GM18517 (cell line): ENCODE measurements at regions not wholly inside any gene's neighbourhood (a gene's known extent, or its start where the extent isn't known, plus 50 kb on each side); places are given as distances from the start of the nearest gene placed in this dataset.
"Not testable (repeated sequence)": the region's sequence is repeated elsewhere in the genome, so short reads cannot be mapped to it uniquely, and the experiment has no call there.

Source experiments
- ATAC-seq: cut with Tn5 transposase; IDR thresholded peaks from one replicate; pipeline ENCODE4 v1.9.1; 2021; ENCODE audit warnings: mild to moderate bottlenecking, moderate library complexity; ENCODE audit not compliant: unreplicated experiment

- ATAC-seq, result no peak
Observed at GRCh38 chrX:74251006-74251930, 52.7 kb upstream of the ZCCHC13 start.

GRCh38 chrX:74250574-74250973 lies 53.4 kb upstream of the ZCCHC13 start:
- ATAC-seq, result no peak

DNA sequence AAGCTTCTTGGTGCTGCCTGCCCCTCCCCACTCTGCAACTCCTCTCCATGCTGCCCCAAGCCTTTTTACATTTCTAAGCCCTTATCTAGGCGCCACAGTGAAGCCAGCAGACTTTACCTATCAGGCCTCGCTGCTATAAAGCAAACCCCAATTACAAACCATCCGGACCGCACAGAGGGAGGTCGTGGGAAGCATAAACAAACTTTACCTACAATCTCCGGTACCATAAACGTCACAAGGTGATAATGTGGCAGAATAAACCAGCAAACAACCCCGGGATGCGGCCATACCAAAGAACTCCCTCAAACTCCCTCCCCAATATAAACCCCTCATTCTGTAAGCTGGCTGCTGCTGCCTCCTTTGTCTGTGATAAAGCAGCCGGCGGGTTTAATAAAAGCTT lies 54.0 kb upstream of the ZCCHC13 start:
- ATAC-seq, result no peak

- no peak for ATAC-seq
Observed at GRCh38 chrX:74248889-74249288, 55.1 kb upstream of the ZCCHC13 start.

DNA sequence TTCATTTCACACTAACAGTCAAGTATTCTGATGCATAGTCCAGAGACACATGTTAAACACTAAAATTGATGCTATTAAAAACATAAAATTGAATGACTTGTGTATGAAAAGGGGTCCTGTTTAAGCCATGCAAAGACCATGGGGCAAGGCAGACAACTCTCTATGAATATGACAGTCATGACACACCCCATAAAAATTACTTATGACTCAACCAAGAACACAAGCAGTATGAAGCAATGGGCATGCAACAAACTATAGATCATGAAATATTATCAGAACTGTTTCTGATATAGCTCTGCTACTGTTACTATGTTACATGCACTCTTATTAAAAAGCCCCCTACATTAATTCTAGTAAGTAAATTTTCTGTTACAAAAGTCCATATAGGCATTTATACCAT lies 57.5 kb upstream of the ZCCHC13 start:
- ATAC-seq, result no peak

GRCh38 chrX:74242484-74243138 lies 61.4 kb upstream of the ZCCHC13 start:
- ATAC-seq, result no peak

- no peak for ATAC-seq
Observed at GRCh38 chrX:74242050-74242449, 61.9 kb upstream of the ZCCHC13 start.

- ATAC-seq, result no peak
Observed at GRCh38 chrX:74238771-74239170, 65.2 kb upstream of the ZCCHC13 start.

DNA sequence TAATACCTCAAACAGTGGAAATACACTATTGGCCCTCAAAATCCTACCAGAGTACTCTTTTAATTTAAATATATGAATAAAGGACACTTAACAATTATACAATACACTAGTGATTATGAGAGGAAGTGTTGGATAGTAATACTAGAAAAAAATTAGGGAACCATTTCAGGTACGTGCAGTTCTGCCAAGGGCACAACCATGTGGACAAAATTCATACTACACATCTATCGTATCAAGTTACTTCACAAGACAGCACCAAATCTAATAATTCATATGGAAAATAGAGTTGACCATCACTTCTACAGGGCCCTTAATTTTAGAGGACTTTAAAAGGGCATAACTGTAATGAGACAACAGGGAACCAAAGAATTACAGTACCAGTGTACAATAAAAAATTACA lies 69.2 kb upstream of the ZCCHC13 start:
- no peak for ATAC-seq

GRCh38 chrX:74232859-74233258 lies 71.1 kb upstream of the ZCCHC13 start:
- ATAC-seq, result no peak

- no peak for ATAC-seq
Observed at GRCh38 chrX:74231625-74232024, 72.4 kb upstream of the ZCCHC13 start.

DNA sequence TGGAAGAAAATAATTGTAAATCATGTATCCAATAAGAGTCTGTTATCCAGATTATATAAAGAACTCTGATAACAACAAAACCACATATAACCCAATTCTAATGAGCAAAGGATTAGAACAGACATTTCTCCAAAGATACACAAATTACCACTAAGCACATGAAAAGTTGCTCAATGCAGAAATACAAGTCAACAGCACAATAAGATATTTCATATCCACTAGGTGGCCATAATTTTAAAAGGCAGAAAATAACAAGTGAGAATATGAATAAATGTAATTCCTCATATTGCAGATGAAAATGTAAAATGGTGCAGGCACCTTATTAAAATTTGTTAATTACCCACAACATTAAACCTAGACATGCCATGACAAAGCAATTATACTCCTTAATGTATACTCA lies 73.9 kb upstream of the ZCCHC13 start:
- no peak for ATAC-seq

DNA sequence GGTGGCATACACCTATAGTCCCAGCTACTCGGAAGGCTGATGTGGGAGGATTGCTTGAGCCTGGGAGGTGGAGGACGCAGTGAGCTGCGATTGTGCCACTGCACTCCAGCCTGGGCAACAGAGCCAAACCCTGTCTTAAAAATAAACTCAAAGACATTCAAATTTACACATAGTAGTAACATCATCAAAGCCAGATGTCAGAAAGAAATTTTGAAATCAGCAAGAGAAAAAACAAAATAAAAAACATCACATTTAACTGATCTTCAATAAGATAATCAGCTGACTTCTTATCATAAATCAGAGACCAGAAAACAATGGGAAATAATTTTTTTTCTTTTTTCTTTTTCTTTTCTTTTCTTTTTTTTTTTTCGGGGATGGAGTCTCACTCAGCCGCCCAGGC lies 78.9 kb upstream of the ZCCHC13 start:
- no peak for ATAC-seq

GRCh38 chrX:74220277-74220676 lies 83.7 kb upstream of the ZCCHC13 start:
- no peak for ATAC-seq

- ATAC-seq, result no peak
Observed at GRCh38 chrX:74218895-74219294, 85.1 kb upstream of the ZCCHC13 start.

DNA sequence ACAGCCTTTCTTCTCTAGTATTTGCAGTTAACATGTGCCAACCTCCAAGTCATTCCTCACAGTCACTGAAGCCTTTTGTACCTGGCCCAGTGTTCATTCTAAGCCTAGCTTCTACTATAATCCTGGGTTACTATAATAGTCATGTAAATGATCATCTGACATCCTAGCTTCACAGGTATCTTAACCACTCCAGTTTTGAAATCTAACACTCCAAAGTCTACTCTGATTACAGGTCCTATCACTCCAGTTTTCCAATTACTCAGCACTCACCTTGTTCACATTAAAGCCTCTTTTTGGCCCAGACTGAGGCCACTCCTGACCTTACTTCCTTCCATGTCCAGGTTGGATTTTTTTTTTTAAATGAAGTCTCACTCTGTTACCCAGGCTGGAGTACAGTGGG lies 87.6 kb upstream of the ZCCHC13 start:
- ATAC-seq, result no peak

GRCh38 chrX:74211911-74212310 lies 92.1 kb upstream of the ZCCHC13 start:
- ATAC-seq, result no peak

DNA sequence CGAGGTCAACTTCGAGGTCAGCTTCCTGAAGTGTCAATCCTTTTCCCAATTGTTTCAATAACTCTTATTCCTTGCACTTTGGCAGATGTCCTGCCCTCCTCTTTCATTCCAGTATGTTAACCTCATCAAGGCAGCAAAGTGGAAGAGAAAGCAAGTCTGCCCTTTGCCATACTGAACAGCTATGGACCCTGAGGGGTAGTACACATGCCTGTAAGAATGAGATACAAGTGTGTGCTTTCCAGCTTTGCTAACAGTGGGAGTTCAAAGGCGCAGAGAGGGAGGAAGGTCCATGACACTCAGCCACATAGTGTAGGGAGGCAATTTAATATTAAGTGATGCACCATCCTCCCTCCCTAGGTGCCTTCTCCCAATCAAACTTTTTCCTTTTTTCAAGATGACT lies 96.4 kb upstream of the ZCCHC13 start:
- no peak for ATAC-seq

- ATAC-seq, result no peak
Observed at GRCh38 chrX:74195605-74196004, 108.4 kb upstream of the ZCCHC13 start.

DNA sequence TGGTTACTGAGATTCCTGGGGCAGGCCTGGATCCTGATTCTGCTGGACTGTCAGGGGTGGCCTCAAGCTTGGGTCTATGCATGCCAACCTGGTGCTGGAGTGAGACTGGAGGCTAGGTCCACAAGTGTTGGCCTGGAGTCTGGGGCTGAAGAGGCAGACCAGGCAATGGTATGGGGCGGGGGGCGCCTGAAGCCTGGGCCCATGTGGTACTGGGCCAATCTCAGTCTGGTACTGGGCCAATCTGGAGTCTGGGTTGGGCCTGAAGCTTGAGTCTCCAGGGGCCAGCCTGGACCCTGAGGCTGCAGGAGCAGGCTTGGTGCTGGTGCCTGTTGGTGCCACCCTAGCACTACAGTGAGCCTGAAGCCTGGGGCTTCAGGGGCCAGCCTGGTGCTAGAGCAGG lies 108.9 kb upstream of the ZCCHC13 start:
- ATAC-seq, result no peak

- ATAC-seq, result no peak
Observed at GRCh38 chrX:74187211-74187610, 116.8 kb upstream of the ZCCHC13 start.

DNA sequence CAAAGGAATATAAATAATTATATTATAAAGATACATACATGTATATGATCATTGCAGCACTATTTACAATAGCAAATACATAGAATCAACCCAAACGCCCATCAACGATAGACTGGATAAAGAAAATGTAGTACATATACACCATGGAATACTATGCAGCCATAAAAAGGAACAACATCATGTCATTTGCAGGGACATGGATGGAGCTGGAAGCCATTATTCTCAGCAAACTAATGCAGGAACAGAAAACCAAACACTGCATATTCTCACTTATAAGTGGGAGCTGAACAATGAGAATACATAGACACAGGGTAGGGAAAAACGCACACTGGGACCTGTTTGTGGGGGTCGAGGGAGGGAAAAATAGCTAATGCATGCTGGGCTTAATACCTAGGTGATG lies 120.9 kb upstream of the ZCCHC13 start:
- ATAC-seq, result not testable (repeated sequence)
